SU-DHL-6 (cell line): ENCODE measurements at regions not wholly inside any gene's neighbourhood (a gene's known extent, or its start where the extent isn't known, plus 50 kb on each side); places are given as distances from the start of the nearest gene placed in this dataset.

Experiments
- H2AFZ ChIP-seq: fragments of 200-600 bp; sonication (generic); 2 replicates; pipeline ENCODE4 v1.6.1; 2014; ENCODE audit warnings: low read depth, mild to moderate bottlenecking, moderate library complexity, mixed read lengths, antibody characterized with exemption, low read length; ENCODE audit not compliant: severe bottlenecking
- H3F3A ChIP-seq: fragments of 200-600 bp; shearing (Covaris generic); 2 replicates; pipeline ENCODE4 v1.6.0; 2016; ENCODE audit warnings: antibody characterized with exemption, mild to moderate bottlenecking; ENCODE audit not compliant: insufficient read depth
- H3K27ac ChIP-seq: fragments of 200-600 bp; sonication (generic); 2 replicates; pipeline ENCODE4 v1.5.1; 2016; ENCODE audit warnings: low read depth, mild to moderate bottlenecking, low read length, moderate library complexity, mixed read lengths
- H3K27me3 ChIP-seq: fragments of 200-600 bp; sonication (generic), shearing (Covaris generic); 2 replicates; pipeline ENCODE4 v1.6.0; 2014; ENCODE audit warnings: mild to moderate bottlenecking, low read length
- H3K36me3 ChIP-seq: fragments of 200-600 bp; sonication (generic); 2 replicates; pipeline ENCODE4 v1.6.1; 2014; ENCODE audit warnings: mild to moderate bottlenecking, low read length, mixed read lengths
- H3K4me2 ChIP-seq: fragments of 300-600, 200-600 bp; shearing (Covaris generic), sonication (generic); 2 replicates; pipeline ENCODE4 v1.6.0; 2014; ENCODE audit warnings: low read length, low read depth, mild to moderate bottlenecking; ENCODE audit not compliant: poor library complexity, severe bottlenecking
- H3K4me3 ChIP-seq: fragments of 200-600 bp; sonication (generic); 2 replicates; pipeline ENCODE4 v1.5.1; 2014; ENCODE audit warnings: antibody characterized with exemption, low read length, mild to moderate bottlenecking, mixed read lengths; ENCODE audit not compliant: insufficient read depth, poor library complexity, severe bottlenecking
- H3K79me2 ChIP-seq: fragments of 200-600 bp; sonication (generic); 2 replicates; pipeline ENCODE4 v1.6.1; 2014; ENCODE audit warnings: mild to moderate bottlenecking, low read length, moderate library complexity; ENCODE audit not compliant: insufficient read depth
- H3K9ac ChIP-seq: fragments of 200-600 bp; sonication (generic); 2 replicates; pipeline ENCODE4 v1.7.0; 2014; ENCODE audit warnings: mild to moderate bottlenecking, low read length
- H3K9me2 ChIP-seq: fragments of 200-600 bp; sonication (generic); replicated peaks from 2 replicates; pipeline ENCODE4 v1.6.1; 2014; ENCODE audit warnings: low read length; ENCODE audit not compliant: insufficient read depth
- H3K9me3 ChIP-seq: fragments of 200-600 bp; sonication (generic); 2 replicates; pipeline ENCODE4 v1.6.1; 2014; ENCODE audit warnings: low read length, mixed read lengths; ENCODE audit not compliant: insufficient read depth
- H4K20me1 ChIP-seq: fragments of 200-600 bp; sonication (generic); 2 replicates; pipeline ENCODE4 v1.6.1; 2014; ENCODE audit warnings: low read depth, mild to moderate bottlenecking, antibody characterized with exemption, low read length, moderate library complexity, mixed read lengths
- CTCF ChIP-seq: fragments of 200-600 bp; sonication (generic); IDR thresholded peaks from one replicate; pipeline ENCODE4 v1.5.1; 2017; ENCODE audit warnings: antibody characterized with exemption, mild to moderate bottlenecking, low read length, moderate library complexity; ENCODE audit not compliant: insufficient read depth, poor library complexity, severe bottlenecking
- EZH2phosphoT487 ChIP-seq: fragments of 200-600 bp; sonication (generic), shearing (Covaris generic); conservative IDR thresholded peaks from 2 replicates; pipeline ENCODE4 v1.6.1; 2018; ENCODE audit warnings: mild to moderate bottlenecking, antibody characterized with exemption, low read length, moderate library complexity, mixed read lengths

GRCh38 chrX:33989936-33990335, 142.2 kb downstream of the FAM47A start:
- TF ChIP-seq CTCF = no peak
- no peak for TF ChIP-seq EZH2phosphoT487

GRCh38 chrX:33987458-33987857, 144.7 kb downstream of the FAM47A start:
- H3K36me3 ChIP-seq = no peaks in the 10 kb centered on the region
- no peaks in the 10 kb centered on the region for H3F3A ChIP-seq

More at GRCh38 chrX:33989936-33990335, 142.2 kb downstream of the FAM47A start:
- Histone ChIP-seq H3K9ac (no peak overlapping the region), H3K79me2 (no peaks in the 10 kb centered on the region), H3K36me3 (no peaks in the 10 kb centered on the region), H3K27ac (no peak overlapping the region), H4K20me1 (no peaks in the 10 kb centered on the region), H3K4me3 (no peak overlapping the region), H3K27me3 (no peaks in the 10 kb centered on the region), H3K9me2 (no peaks in the 10 kb centered on the region), H2AFZ (no peak overlapping the region), H3K4me2 (no peak overlapping the region), H3F3A (no peaks in the 10 kb centered on the region), H3K9me3 (no peaks in the 10 kb centered on the region)

GRCh38 chrX:33974676-33975075, 157.4 kb downstream of the FAM47A start:
- Histone ChIP-seq H3K79me2 (no peaks in the 10 kb centered on the region), H3K9me2 (no peaks in the 10 kb centered on the region), H3K27ac (no peak overlapping the region), H4K20me1 (no peaks in the 10 kb centered on the region), H3K4me2 (no peak overlapping the region), H3K4me3 (no peak overlapping the region), H3F3A (no peaks in the 10 kb centered on the region), H3K9me3 (no peaks in the 10 kb centered on the region), H3K27me3 (no peaks in the 10 kb centered on the region), H2AFZ (no peak overlapping the region), H3K36me3 (no peaks in the 10 kb centered on the region), H3K9ac (no peak overlapping the region)
- TF ChIP-seq CTCF (no peak), EZH2phosphoT487 (no peak)

More at GRCh38 chrX:33987458-33987857, 144.7 kb downstream of the FAM47A start:
- TF ChIP-seq CTCF = no peak
- no peak for TF ChIP-seq EZH2phosphoT487
- Histone ChIP-seq H3K79me2 (no peaks in the 10 kb centered on the region), H3K9ac (no peak overlapping the region), H2AFZ (no peak overlapping the region), H3K4me3 (no peak overlapping the region), H3K27me3 (no peaks in the 10 kb centered on the region), H3K4me2 (no peak overlapping the region), H3K9me2 (no peaks in the 10 kb centered on the region), H3K27ac (no peak overlapping the region), H4K20me1 (no peaks in the 10 kb centered on the region), H3K9me3 (no peaks in the 10 kb centered on the region)
